ENCODE measurements at regions not wholly inside any gene's neighbourhood (a gene's known extent, or its start where the extent isn't known, plus 50 kb on each side); places are given as distances from the start of the nearest gene placed in this dataset.

DNA sequence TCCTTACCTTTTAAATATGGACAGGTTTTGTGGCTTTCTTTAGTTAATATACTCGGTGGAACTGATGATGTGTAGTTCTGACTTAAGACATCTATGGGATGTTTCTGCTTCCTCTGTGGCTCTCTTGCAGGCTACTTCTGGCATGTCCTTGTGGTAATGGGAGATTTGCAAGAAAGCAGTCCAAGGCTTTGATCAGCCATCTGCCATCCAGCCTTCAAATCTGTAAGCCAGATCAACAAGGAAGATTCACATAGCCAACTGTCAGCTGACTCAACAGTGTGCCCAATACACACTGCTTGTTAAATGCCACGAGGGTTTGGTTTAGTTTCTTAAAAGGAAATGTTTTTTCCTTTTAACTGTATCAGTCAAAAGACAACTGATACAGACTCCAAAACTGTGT lies 722.2 kb upstream of the CHRM3 start:
- TF ChIP-seq POLR2A (IDR thresholded peaks at IDR 0.05), result no peak
- TF ChIP-seq, protein P1, sequence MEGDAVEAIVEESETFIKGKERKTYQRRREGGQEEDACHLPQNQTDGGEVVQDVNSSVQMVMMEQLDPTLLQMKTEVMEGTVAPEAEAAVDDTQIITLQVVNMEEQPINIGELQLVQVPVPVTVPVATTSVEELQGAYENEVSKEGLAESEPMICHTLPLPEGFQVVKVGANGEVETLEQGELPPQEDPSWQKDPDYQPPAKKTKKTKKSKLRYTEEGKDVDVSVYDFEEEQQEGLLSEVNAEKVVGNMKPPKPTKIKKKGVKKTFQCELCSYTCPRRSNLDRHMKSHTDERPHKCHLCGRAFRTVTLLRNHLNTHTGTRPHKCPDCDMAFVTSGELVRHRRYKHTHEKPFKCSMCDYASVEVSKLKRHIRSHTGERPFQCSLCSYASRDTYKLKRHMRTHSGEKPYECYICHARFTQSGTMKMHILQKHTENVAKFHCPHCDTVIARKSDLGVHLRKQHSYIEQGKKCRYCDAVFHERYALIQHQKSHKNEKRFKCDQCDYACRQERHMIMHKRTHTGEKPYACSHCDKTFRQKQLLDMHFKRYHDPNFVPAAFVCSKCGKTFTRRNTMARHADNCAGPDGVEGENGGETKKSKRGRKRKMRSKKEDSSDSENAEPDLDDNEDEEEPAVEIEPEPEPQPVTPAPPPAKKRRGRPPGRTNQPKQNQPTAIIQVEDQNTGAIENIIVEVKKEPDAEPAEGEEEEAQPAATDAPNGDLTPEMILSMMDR (IDR thresholded peaks at IDR 0.05), result no peak
- Histone ChIP-seq H3K4me3 (replicated peaks in 1 of 3) (no peak overlapping the region), H3K36me3 (no peaks in the 10 kb centered on the region), H3K27ac (no peak overlapping the region), H3K27me3 (no peaks in the 10 kb centered on the region), H3K4me1 (no peaks in the 10 kb centered on the region), H3K9me3 (no peaks in the 10 kb centered on the region)
- 71 to 83% methylated on average over 2 of the region's 2 CpGs for WGBS, 2 donors
- intact Hi-C loops (cut with DNase I), result no loop called here
- DNase-seq, result no peak

DNA sequence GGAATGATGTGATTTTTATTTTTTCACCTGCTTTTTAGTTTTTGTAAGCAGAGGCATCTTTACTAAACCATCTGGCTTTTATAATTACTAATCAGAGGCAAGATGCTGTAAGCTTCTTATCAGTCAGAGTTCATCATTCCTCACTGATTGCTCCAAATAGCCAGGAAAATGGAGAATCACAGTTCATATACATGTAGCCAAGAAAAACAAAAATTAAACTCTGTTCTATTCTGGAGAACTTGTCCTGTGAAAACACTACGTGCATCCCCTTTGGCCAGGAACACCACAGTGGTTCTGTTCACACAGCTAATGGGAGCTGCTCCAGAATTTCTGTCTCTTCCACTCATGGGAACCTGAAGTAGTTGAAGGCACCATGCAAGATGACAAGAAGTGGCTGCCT lies 725.5 kb upstream of the CHRM3 start:
- Histone ChIP-seq H3K9me3 (no peaks in the 10 kb centered on the region), H3K27me3 (no peaks in the 10 kb centered on the region), H3K4me3 (replicated peaks in 1 of 3) (no peak overlapping the region), H3K27ac (no peak overlapping the region), H3K4me1 (no peaks in the 10 kb centered on the region), H3K36me3 (no peaks in the 10 kb centered on the region)
- WGBS, 2 donors, result 55 to 56% methylated on average over 1 of the region's 1 CpG
- no peak for TF ChIP-seq POLR2A (IDR thresholded peaks at IDR 0.05)
- TF ChIP-seq, protein P1 (IDR thresholded peaks at IDR 0.05), result no peak
- DNase-seq, result no peak
- intact Hi-C loops (cut with DNase I), result no loop called here

DNA sequence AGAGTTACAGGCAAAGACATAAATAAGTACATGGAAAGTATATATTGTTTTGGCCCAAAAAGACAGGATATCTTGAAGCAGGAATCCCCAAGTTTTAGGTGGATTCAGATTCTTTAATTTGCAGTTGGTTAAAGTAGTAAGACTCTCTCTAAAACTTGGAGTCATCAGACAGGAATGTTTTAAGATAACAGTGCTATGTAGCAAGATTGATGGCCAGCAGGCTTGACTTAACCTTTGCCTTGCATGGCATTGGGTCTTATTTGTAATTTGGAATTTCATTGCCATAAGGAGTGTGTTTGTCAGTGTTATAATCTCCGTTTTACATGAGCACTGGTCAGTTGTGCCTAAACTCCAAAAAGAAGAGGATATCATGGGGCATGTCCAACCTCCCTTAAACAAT lies 727.6 kb upstream of the CHRM3 start:
- Histone ChIP-seq H3K9me3 (no peaks in the 10 kb centered on the region), H3K27me3 (no peaks in the 10 kb centered on the region), H3K36me3 (no peaks in the 10 kb centered on the region), H3K4me3 (replicated peaks in 1 of 3) (no peak overlapping the region), H3K27ac (no peak overlapping the region), H3K4me1 (no peaks in the 10 kb centered on the region)
- TF ChIP-seq, protein P1 (IDR thresholded peaks at IDR 0.05), result no peak
- TF ChIP-seq POLR2A (IDR thresholded peaks at IDR 0.05), result no peak
- WGBS, 2 donors, result 83 to 90% methylated on average over 1 of the region's 1 CpG
- DNase-seq, result no peak
- intact Hi-C loops (cut with DNase I), result no loop called here

DNA sequence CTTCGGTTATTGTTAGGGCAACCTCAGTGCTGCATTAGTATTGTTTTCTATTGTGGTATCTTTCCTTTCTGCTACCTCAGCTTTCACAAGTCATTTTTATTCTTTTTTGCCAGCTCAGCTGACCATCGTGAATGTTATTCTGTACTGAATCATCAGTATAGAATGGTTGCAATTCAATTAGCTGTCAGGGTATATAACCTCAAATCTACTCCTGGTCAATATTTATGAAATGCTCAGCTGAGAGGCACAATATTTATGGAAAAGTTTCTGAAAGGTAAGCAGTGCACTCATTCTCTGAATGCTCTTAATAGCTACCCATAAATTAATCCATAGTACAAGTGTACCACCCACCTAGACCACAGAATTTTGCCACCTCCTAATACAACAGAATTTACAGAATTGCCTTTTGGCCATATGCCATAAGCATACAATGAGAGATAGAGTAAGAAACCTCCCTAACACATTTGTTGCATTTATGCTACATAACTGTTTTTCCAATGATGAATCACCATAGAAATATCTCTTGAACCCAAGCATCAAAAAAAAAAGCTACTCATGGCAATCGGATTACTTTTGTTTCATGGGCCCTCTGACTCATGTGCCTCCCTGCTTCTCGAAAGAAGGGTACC lies 732.6 kb upstream of the CHRM3 start:
- WGBS, 2 donors, result 82 to 91% methylated on average over 4 of the region's 4 CpGs
- TF ChIP-seq, protein P1 (IDR thresholded peaks at IDR 0.05), result no peak
- no peak for TF ChIP-seq POLR2A (IDR thresholded peaks at IDR 0.05)

DNA sequence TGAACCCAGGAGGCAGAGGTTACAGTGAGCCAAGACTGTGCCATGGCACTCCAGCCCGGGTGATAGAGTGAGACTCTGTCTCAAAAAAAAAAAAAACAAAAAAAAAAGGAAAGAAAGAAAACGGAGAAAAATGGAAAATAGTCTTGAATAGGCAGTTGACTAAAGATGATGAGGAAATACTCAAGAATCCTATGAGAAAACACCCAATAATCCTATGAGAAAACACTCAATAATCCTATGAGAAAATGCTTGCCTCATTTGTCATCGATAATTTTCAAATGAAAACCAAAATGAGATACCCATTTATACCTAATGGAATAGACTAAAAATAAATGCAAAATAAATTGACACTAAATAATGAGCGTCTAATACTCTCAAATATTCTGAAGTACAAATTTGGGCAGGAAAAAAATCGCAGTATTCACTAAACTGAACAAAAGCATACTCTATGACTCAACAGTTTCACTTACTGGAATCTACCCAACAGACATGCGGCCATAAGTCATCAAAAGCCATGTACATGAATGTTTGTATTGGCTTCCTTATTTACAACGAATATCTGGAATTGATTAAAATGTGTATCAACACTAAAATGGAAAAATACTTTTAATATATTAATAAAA lies 733.9 kb upstream of the CHRM3 start:
- H3K27ac ChIP-seq, result no peak overlapping the region
- WGBS, 2 donors, result 78 to 84% methylated on average over 7 of the region's 7 CpGs
- no peaks in the 10 kb centered on the region for H3K9me3 ChIP-seq
- H3K36me3 ChIP-seq, result no peaks in the 10 kb centered on the region
- no peaks in the 10 kb centered on the region for H3K4me1 ChIP-seq
- intact Hi-C loops (cut with DNase I), result no loop called here
- no peak overlapping the region for H3K4me3 ChIP-seq (replicated peaks in 1 of 3)
- TF ChIP-seq POLR2A (IDR thresholded peaks at IDR 0.05), result no peak
- TF ChIP-seq, protein P1 (IDR thresholded peaks at IDR 0.05), result no peak
- no peak for DNase-seq
- no peaks in the 10 kb centered on the region for H3K27me3 ChIP-seq

More for the DNA sequence above, 732.6 kb upstream of the CHRM3 start:
- no peak for DNase-seq
- Histone ChIP-seq H3K36me3 (no peaks in the 10 kb centered on the region), H3K27me3 (no peaks in the 10 kb centered on the region), H3K4me1 (no peaks in the 10 kb centered on the region), H3K4me3 (replicated peaks in 1 of 3) (no peak overlapping the region), H3K27ac (no peak overlapping the region), H3K9me3 (no peaks in the 10 kb centered on the region)
- intact Hi-C loops (cut with DNase I), result no loop called here
